Testis (tissue), 2 donors: ENCODE measurements at regions not wholly inside any gene's neighbourhood (a gene's known extent, or its start where the extent isn't known, plus 50 kb on each side); places are given as distances from the start of the nearest gene placed in this dataset.
A peak's percentile ranks its signal among the peaks of the same experiment; 100 is the strongest.

Experiments
- DNase-seq: peaks from one replicate; pipeline ENCODE4 v3.0.0-alpha.2; 2019
- H3K27ac ChIP-seq, 2 donors: fragments of 200-600 bp; sonication (generic); one replicate each; pipeline ENCODE4 v1.5.1; 2019
- H3K27me3 ChIP-seq: fragments of 200-600 bp; sonication (generic); one replicate; pipeline ENCODE4 v1.5.1; 2019
- H3K36me3 ChIP-seq: fragments of 200-600 bp; sonication (generic); one replicate; pipeline ENCODE4 v1.5.1; 2017; ENCODE audit warnings: low read depth; ENCODE audit errors: missing control alignments
- H3K4me1 ChIP-seq: fragments of 200-600 bp; sonication (generic); one replicate; pipeline ENCODE4 v1.5.1; 2019
- H3K4me3 ChIP-seq, 2 donors: fragments of 200-600 bp; sonication (generic); one replicate each; pipeline ENCODE4 v1.5.1; 2017 to 2019
- H3K9me3 ChIP-seq: fragments of 200-600 bp; sonication (generic); one replicate; pipeline ENCODE4 v1.5.1; 2017
- CTCF ChIP-seq, 3 experiments: fragments of 450-650 bp in 2 of 3; fragments of 200-600 bp in 1 of 3; sonication (generic) in 1 of 3; IDR thresholded peaks; one replicate each; pipeline ENCODE4 v1.5.1; 2016 to 2019; ENCODE audit warnings: antibody characterized with exemption in 3 of 3, mild to moderate bottlenecking in 2 of 3, moderate library complexity in 1 of 3
- POLR2A ChIP-seq: fragments of 450-650 bp; IDR thresholded peaks from one replicate; pipeline ENCODE4 v1.6.1; 2017; ENCODE audit warnings: antibody characterized with exemption, mild to moderate bottlenecking, moderate library complexity
- WGBS, 2 donors: methylation state at CpG; one replicate each; pipeline ENCODE4 v1.1.5; 2018; 5-methylcytosine and 5-hydroxymethylcytosine counted together
- intact Hi-C: fragments of 100-400 bp; cut with DNase I; formaldehyde crosslinking; loops from one replicate; pipeline ENCODE4 v1.15.1; 2023; ENCODE audit warnings: low total_unique reads

GRCh38 chr4:147173797-147174432, 228.3 kb upstream of the TTC29 start:
- H3K27me3 ChIP-seq = no peaks in the 10 kb centered on the region
- WGBS, 2 donors = 52 to 54% methylated on average over 7 of the region's 7 CpGs
- H3K27ac ChIP-seq = no peak overlapping the region
- TF ChIP-seq POLR2A (no peak), CTCF (IDR thresholded peaks at IDR 0.05) (no peak)
- no peaks in the 10 kb centered on the region for H3K9me3 ChIP-seq
- H3K4me1 ChIP-seq = peaks cover 18% of the 10 kb centered on the region
- no peaks in the 10 kb centered on the region for H3K36me3 ChIP-seq
- peak; percentile 18 for DNase-seq
- intact Hi-C loops = no loop called here
- H3K4me3 ChIP-seq = no peak overlapping the region

- TF ChIP-seq CTCF (IDR thresholded peaks at IDR 0.05) (no peak), POLR2A (no peak)
- Histone ChIP-seq H3K4me1 (peaks cover 18% of the 10 kb centered on the region), H3K27me3 (no peaks in the 10 kb centered on the region), H3K9me3 (no peaks in the 10 kb centered on the region), H3K4me3 (no peak overlapping the region), H3K27ac (no peak overlapping the region), H3K36me3 (no peaks in the 10 kb centered on the region)
- 64 to 66% methylated on average over 1 of the region's 1 CpG for WGBS, 2 donors
- intact Hi-C loops = no loop called here
- DNase-seq = no peak
Measured at GRCh38 chr4:147174591-147174990, 228.9 kb upstream of the TTC29 start.

- no peak overlapping the region for H3K4me3 ChIP-seq
- no peaks in the 10 kb centered on the region for H3K27me3 ChIP-seq
- no peak for DNase-seq
- H3K36me3 ChIP-seq = no peaks in the 10 kb centered on the region
- no peak for TF ChIP-seq POLR2A
- TF ChIP-seq CTCF (IDR thresholded peaks at IDR 0.05) = no peak
- intact Hi-C loops = no loop called here
- WGBS, 2 donors = 69 to 81% methylated on average over 1 of the region's 1 CpG
- no peaks in the 10 kb centered on the region for H3K9me3 ChIP-seq
- peaks cover 13% of the 10 kb centered on the region for H3K4me1 ChIP-seq
- H3K27ac ChIP-seq = no peak overlapping the region
Measured at GRCh38 chr4:147175460-147176025, 229.9 kb upstream of the TTC29 start.

- no peak overlapping the region for H3K27ac ChIP-seq
- WGBS, 2 donors = 83 to 84% methylated on average over 2 of the region's 2 CpGs
Measured at GRCh38 chr4:147182041-147182440, 236.4 kb upstream of the TTC29 start.

More at GRCh38 chr4:147182041-147182440, 236.4 kb upstream of the TTC29 start:
- TF ChIP-seq CTCF (IDR thresholded peaks at IDR 0.05) (no peak), POLR2A (no peak)
- no peaks in the 10 kb centered on the region for H3K9me3 ChIP-seq
- DNase-seq = no peak
- intact Hi-C loops = no loop called here
- no peaks in the 10 kb centered on the region for H3K36me3 ChIP-seq
- H3K27me3 ChIP-seq = no peaks in the 10 kb centered on the region
- H3K4me1 ChIP-seq = no peaks in the 10 kb centered on the region
- H3K4me3 ChIP-seq = no peak overlapping the region
